Epithelial cell of prostate (primary cell): ENCODE measurements at regions not wholly inside any gene's neighbourhood (a gene's known extent, or its start where the extent isn't known, plus 50 kb on each side); places are given as distances from the start of the nearest gene placed in this dataset.

ENCODE experiments used
- DNase-seq: peaks from one replicate; pipeline ENCODE4 v3.0.0-alpha.2; 2011; ENCODE audit warnings: low read depth, low spot score
- H3K27ac ChIP-seq: fragments of 450-650 bp; 2 replicates; pipeline ENCODE4 v1.5.1; 2017; ENCODE audit warnings: mild to moderate bottlenecking

DNA sequence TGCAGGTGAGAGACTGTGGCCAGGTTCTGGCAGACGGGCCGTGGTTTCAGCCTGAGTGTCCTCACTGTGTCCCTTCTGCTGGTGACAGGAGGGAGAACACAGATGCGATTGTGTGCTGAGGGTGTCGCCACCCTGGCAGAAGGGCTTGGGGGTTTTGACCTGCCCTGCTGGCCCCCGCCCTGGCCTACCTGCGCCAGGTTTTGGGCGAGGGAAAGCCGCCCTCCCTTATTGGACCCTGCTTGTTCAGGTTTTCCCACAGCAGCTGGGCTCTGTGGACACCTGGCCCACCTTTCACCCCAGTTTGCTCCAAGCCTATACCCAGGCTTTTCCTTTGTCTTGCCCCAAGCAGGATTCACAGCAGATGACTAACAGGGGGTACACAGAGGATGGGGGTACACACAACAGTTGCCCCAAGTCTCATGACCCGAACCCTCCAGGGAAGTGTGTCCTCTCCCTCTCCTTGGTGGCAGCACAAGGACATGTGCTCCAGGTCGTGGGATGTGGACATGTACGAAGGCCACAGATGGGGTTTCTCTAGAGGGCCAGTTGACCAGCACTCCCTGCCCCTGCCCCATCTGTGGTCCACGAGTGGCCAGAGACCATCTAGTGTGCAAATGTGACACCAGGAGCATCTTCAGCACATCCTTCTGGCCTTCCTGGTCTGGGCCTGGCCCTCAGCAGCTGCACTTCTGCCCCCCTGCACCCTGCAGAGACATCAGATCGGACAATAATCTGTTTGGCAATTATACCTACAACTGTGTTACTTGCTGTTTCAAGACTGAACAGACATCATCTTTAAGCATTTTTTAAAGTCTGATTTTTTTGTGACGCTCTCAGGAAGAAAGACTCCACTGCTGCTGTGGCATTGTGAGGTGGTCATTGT lies 265.8 kb upstream of the IRX4 start:
- DNase-seq: no peak
- no peak overlapping the region for H3K27ac ChIP-seq

DNA sequence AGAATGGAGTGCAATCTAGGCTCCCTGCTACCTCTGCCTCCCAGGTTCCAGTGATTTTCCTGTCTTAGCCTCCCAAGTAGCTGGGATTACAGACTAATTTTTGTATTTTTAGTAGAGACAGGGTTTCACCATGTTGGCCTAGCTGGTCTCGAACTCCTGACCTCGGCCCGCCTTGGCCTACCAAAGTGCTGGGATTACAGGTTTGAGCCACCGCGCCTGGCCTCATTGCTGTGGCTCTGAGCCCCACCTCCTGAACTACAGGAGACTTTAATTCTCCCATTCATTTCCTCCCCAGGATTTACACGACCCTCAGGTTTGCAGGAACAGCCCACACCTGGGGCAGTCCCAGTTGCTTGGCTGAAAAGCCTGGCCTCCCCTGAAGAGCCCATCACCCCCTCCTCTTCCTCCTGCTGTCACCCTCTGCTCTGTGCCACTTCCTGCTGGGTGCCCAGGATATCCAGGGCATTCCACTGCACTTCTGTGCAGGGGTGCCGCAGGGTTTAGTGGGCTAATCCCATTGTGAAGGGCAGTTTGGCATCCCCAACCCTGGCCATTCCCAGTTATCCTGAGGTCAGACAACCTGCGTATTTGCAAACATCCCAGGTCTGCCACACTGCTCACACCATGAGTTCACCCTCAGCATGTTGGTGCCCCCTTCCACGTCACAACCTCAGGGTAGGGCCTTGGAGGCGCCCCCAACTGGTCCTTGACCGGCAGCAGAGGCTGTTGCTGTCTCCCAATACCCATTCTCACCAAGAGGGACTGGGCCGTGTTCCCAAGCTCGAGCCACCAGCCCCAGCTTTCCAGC lies 265.0 kb upstream of the IRX4 start:
- no peak for DNase-seq
- H3K27ac ChIP-seq: no peak overlapping the region

DNA sequence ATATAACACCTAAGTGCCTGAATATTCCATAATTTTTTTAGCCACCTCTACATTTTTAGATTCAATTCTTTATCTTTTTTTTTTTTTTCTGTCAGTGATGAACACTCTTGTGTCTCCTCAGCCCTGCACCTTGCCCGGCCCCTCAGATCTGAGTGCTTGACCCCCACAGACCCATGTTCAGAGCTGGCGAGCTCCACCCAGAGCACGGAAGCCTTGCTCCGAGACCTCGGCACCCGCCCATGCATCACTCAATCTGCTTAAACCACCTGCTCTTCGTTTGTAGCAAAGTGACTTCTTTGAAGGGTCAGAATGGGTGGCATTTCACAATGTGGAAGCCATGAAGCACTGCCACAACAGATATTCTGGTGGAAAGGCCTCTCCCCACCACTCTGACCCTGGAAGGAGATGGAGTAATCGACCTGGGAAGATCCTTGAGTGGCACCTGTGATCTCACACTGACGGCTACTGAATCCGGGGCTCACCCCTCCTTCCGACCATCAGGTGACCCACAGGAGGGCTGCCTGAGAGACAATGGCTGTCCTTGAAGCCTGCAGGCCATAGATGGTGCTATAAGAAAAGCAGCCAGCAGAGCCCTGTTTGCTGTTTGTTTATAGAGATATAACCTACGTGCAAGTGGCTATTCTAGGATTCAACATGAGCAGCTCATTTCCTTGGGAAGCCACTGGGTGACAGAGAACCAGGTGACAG lies 261.1 kb upstream of the IRX4 start:
- no peak for DNase-seq
- no peak overlapping the region for H3K27ac ChIP-seq

DNA sequence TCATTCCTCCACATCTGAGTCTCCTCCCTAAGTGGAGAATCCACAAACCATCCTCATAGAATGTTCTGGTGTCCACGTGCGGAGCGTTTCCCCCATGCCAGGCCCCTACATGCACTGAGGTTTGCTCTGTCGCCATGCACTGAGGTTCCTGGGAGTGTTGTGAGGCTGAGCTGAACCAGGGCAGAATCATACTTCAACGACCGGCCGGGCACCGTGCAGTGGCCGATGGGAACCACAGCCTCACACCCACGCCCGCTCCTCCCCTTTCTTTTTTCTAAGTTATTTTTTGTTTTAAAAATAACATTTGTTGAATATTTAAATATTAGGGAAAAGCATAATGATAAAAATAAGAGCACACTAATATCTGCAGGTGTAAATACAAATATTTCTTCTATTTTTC lies 260.4 kb upstream of the IRX4 start:
- H3K27ac ChIP-seq: no peak overlapping the region
- no peak for DNase-seq

DNA sequence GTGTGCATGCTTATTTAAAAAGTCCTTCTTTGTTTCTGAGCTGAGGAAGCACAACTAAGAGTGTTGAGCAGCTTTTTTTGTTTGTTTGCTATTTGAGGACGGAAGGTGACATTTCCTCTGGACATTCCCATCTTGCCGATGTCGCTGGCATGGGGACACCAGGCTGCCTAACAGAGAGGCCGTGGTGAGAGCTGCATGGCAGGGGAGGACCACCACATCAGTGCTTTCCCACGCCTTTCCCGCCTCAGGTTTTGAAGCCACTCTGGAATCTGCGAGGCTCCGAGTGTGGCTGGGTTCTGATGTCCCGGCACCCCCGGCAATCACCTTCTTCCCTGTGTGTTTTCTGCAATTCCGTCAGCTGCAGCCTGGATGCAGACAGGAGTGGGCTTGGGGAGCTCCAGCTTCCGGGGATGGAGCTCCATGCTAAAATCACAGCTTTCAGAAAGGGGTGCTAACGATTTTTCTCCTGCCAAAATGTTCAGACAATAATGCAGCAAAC lies 259.8 kb upstream of the IRX4 start:
- no peak for DNase-seq
- no peak overlapping the region for H3K27ac ChIP-seq

DNA sequence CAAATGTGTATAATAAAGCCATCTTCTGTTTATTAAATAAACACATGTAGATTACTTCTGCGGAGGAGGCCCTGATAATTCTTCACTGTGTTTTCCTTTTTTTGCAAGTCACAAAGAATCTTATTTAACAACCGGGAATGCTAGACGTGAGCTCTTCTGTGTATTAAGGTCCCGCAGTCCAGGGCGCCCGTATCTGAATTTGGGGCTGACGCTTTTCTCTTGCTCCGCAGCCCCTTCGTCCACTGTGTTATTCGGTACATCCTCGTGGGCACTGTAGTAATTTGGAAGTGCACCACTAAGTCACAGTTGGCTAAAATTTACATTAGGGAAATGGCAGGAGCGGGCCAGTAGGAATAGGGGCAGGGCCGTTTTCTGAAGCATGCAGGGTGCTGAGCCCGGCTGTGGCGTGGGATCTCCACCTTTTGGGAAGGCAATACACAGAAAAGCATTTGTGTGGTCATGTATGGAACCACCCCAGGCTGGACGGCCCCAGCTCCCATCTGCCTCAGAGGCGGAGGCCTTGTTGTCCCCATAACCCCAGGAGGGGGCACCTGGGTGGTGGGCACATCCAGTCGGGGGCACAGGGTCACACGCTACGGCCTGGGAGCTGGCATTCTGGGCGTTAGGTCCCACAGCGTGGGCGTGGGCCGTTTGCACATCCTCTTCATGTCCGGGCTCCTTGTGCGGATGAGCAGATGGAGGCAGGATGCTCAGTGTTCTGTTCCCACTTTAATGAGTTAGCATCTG lies 258.7 kb upstream of the IRX4 start:
- H3K27ac ChIP-seq: no peak overlapping the region
- no peak for DNase-seq

DNA sequence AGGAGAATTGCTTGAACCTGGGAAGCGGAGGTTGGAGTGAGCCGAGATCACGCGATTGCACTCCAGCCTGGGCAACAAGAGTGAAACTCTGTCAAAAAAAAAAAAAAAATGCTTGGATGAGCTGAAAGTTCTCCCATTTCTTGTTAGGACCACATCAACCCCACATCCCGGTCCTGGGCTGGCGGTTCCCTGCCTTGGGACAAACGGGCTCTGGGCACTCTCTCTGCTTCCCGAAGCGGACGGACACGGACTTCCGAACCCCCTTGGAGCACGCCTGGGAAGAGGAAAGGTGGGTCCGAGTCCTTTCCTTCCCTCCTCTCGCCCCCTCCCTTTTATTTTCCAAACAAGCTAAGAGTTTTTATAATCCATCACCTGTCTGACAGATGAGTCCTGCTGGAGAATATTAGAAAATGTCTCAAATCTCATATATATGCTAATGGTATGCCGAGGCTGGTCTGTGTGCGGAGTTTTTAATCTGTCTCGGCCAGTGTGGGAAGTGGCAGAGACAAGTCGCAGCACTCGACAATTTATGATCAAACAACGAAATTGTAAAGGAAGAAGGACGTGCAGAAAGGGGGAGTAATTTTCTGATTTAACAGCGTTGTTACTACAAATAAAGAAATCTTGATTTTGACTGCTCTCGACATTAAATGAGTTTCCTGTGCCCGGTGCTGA lies 257.9 kb upstream of the IRX4 start:
- DNase-seq: no peak

DNA sequence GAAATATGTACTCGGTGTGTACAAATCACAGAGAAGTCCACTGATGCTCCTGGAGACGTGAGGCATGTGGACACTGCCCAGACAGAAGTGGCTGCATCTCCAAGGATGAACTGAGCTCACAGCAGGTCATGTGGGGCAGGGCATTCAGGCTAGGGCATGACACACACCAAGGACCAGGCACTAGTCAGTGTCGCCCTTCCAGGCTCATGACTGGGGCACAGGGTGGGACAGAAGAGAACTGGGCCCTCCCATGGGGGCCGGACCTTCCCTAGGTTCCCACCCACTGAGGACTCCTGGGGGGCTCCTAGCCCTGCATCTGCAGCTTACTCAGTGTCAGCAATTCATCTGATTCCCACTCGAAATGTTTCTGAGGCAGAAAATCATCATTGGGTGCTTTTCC lies 256.8 kb upstream of the IRX4 start:
- DNase-seq: no peak
- no peak overlapping the region for H3K27ac ChIP-seq

More for the DNA sequence above, 257.9 kb upstream of the IRX4 start:
- no peak overlapping the region for H3K27ac ChIP-seq

DNA sequence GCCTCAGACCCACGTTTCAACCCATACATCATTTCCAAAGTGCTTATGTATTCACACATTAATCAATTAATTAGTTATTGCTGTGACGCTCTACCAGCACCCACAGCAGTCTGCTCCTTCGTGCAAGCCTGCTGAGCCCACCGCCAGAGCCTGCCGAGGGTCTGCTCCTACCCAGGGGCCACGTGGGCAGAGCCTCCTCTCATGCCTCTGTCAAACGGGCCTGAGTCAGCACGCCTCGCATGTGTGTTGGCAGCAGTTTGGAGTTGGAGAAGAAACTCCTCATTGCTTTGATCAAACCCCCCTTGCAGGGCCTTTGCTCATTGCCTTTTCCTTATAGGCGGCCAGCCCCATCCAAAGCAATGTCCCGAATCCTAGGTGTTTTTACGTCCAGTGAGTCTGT lies 256.2 kb upstream of the IRX4 start:
- DNase-seq: no peak
- no peak overlapping the region for H3K27ac ChIP-seq

DNA sequence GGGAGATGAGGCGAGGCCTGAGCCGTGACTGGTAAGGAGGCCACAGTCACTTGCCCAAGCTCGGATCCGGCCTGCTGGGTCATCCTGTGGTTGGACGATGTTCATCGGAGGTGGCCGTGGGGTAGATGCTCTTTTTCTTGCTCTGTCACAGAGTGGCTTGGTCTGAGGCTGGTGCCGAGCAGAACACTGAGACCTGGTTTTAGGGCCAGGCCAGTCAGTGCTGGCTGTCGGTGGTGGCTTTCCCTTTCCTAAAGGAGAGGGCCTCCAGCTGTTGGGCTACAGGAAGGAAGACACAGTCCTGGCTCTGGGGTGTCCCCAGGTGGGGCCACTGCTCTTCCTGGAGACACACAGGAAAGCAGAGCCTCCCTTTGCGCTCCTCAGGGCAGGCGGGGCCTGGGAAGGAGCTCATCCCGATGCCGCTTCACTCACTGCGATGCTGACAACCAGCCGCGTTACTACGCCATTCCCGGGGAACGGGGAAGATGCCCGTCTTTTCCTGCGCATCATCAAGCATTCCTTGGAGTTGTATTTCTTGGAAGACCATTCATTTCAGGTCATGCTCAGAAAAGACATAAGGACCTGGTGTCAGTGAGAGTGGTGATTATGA lies 254.8 kb upstream of the IRX4 start:
- no peak for DNase-seq
- no peak overlapping the region for H3K27ac ChIP-seq

DNA sequence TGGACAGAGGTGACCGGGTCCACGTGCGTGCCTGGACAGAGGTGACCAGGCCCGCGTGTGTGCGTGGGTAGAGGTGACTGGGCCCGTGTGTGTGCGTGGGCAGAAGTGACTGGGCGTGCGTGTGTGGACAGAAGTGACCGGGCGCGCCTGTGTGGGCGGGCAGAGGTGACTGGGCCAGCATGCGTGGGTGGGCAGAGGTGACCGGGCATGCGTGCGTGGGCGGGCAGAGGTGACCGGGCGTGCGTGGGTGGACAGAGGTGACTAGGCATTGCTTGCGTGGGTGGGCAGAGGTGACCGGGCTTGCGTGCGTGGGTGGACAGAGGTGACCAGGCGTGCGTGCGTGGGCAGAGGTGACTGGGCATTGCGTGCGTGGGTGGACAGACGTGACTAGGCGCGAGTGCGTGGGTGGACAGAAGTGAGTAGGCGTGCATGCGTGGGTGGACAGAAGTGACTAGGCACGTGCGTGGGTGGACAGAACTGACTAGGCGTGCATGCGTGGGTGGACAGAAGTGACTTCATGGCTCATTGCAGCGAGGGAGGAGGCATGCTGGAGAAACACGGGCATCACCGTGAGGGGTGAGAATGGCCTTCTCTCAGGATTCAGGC lies 254.1 kb upstream of the IRX4 start:
- DNase-seq: no peak
- no peak overlapping the region for H3K27ac ChIP-seq

DNA sequence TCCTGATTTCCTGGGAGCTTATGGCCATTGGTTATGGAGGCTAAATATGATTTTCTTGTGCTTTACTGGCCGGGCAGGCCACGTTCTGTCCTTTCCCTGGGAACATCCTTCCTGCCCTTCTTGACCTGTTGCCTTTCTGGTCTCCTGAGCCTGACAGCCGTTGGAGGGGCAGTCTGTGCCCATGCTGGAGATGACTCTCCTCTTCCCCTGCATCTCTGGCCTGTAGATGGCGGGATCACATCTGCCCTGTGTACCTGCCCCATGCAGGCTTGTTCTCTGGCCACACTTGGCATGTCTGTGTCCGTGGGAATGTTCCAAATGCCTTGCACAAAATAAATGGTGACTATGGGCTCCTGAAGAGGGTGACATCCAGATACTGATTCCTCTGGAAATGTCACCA lies 253.1 kb upstream of the IRX4 start:
- H3K27ac ChIP-seq: no peak overlapping the region
- DNase-seq: no peak

DNA sequence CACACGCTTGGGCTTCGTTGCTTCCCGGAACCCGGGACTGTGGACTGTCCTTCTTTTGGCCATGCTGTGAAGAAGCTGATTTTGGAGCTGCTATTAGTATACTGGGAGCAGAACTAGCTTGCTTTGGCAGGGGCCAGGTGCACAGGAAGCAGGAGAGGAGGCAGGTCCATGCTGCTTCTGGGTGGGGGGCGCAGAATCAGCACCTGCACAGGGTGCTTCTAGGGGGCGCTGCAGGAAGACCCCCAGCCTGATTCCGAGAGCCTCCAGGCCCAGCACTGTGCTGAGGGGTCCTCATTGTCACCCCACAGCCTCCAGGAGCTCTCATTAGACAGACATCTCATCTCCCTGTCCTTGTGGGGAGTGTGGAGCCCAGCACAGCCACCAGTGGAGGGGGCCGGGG lies 252.6 kb upstream of the IRX4 start:
- DNase-seq: no peak
- no peak overlapping the region for H3K27ac ChIP-seq

DNA sequence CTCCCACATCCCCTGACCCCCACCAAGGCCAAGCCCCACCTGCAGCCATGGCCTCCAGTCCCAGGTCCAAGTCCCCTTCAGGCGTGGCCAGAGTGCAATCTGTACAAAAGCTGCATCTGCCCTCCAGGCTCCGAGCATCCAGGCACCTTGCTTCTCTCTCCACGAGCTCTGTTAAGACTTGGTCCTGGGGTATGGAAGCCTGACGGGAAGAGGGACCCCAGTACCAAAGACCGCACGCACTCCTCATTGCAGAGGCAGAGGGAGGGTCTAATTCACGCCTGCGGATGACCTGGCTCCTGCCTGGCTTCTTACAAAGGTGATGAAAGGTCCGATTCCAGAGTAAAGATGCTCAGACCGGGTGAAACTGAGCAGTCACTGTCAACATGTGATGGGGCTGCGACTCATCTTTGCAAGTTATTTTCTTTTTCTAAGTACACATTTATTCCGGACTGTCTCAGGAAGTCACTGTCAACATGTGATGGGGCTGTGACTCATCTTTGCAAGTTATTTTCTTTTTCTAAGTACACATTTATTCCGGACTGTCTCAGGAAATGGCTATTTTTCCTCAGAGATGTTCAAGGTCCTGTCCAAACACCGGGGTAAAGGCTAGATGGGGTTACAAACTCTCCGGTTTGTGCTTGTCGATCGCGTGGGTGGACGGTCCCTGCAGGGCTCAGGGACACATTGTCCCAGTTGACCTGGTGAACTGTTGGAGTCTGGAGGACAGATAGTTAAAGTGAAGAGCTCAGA lies 252.0 kb upstream of the IRX4 start:
- no peak for DNase-seq

DNA sequence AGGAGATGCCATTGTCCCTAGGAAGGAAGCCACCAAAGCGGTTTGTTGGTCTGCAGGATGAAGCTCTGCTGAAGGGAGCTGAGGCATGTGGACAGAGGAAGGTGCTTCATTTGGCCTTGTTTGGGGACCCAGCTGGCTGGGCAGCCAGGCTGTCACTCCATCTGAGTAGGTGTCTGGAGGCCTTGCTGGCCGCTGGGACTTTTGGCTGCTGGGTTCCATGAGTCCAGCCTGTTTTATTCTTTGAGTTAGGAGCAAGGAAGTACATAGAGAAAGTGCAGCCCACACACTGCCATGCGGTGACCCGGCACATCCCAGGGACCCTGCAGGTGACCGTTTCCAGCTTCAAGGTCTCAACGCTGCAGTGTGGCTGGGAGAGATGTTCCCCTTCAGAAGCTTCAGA lies 251.2 kb upstream of the IRX4 start:
- H3K27ac ChIP-seq: no peak overlapping the region
- DNase-seq: no peak

More for the DNA sequence above, 252.0 kb upstream of the IRX4 start:
- H3K27ac ChIP-seq: no peak overlapping the region

DNA sequence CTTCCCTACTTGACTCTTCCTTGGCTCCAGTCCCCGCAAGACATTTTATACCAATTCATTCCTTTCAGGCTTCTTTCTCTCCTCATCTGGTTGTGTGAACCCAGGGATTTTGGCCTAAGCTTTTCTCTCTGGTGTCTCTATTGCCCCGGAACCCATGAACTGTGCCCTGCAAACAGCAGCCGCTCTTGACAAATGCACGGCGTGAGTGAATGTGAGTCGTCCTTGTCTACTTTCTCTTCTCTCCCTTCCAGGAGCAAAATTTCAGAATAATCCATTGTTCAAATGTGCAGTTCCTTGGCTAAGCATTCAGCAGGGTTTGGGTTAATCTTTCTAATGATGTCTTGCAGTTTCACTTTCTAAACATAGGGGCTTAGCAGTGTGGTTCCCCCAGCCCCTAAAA lies 250.4 kb upstream of the IRX4 start:
- DNase-seq: no peak
- H3K27ac ChIP-seq: no peak overlapping the region

DNA sequence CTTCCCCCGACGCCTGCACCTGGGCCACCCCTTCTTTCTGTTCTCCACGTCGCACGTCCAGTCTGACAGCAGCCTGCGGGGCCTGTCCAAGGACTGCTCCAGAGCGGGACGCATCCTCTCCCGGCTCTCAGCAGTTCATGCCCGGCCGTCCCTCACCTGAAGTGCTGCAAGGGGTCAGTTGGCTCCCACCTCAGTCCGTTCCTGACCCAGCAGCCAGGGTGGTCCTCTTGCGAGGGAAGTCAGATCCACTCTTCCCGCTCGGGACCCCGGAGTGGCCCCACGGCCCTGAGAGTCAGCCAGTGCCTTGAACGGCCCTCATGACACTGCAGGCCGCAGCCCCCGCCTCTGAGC lies 249.7 kb upstream of the IRX4 start:
- no peak for DNase-seq
- H3K27ac ChIP-seq: no peak overlapping the region

DNA sequence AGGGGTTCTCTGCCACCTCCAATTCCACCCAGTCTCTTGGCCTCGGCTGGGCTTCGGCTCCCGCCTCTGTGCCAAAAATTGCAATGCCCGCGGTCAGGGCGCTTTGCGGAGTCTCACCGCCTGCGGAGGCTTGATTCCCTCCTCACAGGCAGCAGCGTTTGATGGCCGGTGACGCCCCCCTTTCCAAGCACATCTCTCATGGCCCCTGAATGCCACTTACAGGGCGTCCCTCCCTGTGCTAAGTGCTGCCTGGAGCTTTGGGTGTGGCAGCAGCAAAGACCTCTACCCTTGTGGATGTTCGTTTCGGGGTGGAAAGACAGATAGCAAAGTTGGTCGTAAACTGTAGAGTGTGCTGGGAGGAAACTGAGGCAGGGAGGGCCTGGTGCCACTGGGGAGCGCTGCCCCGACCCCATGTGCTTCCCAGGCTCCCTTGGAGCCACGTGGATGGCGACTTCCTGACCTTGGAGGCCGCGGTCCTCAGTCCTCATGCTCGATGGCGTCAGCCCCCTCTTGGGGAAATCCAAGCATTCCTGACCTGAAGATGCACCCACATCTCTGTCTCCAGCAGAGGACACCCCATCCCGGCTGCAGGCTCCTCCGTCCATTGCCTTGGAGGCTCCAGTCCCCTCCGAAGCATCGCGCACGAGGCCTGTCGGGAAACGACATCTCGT lies 249.2 kb upstream of the IRX4 start:
- DNase-seq: no peak
- H3K27ac ChIP-seq: no peak overlapping the region
